ENCODE measurements at regions not wholly inside any gene's neighbourhood (a gene's known extent, or its start where the extent isn't known, plus 50 kb on each side); places are given as distances from the start of the nearest gene placed in this dataset.
"Not testable (repeated sequence)": the region's sequence is repeated elsewhere in the genome, so short reads cannot be mapped to it uniquely, and the experiment has no call there.

GRCh38 chr7:76148947-76149346, 52.7 kb upstream of the SRRM3 start:
- not testable (repeated sequence) for TF ChIP-seq EZH2 (IDR thresholded peaks at IDR 0.05; ENCODE audit: low read length, unreplicated experiment); EZH2phosphoT487 (IDR thresholded peaks at IDR 0.05; ENCODE audit: borderline replicate concordance, low read length)
- TF ChIP-seq, protein P1, sequence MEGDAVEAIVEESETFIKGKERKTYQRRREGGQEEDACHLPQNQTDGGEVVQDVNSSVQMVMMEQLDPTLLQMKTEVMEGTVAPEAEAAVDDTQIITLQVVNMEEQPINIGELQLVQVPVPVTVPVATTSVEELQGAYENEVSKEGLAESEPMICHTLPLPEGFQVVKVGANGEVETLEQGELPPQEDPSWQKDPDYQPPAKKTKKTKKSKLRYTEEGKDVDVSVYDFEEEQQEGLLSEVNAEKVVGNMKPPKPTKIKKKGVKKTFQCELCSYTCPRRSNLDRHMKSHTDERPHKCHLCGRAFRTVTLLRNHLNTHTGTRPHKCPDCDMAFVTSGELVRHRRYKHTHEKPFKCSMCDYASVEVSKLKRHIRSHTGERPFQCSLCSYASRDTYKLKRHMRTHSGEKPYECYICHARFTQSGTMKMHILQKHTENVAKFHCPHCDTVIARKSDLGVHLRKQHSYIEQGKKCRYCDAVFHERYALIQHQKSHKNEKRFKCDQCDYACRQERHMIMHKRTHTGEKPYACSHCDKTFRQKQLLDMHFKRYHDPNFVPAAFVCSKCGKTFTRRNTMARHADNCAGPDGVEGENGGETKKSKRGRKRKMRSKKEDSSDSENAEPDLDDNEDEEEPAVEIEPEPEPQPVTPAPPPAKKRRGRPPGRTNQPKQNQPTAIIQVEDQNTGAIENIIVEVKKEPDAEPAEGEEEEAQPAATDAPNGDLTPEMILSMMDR (conservative IDR thresholded peaks at IDR 0.05; ENCODE audit: low read depth, low read length): not testable (repeated sequence)

Data from PC-3 (cell line).